DMS153 (cell line): ENCODE measurements at regions not wholly inside any gene's neighbourhood (a gene's known extent, or its start where the extent isn't known, plus 50 kb on each side); places are given as distances from the start of the nearest gene placed in this dataset.

Source experiments
- DNase-seq: peaks from one replicate; lab custom pipeline; 2025; lab: John Stamatoyannopoulos, UW

DNA sequence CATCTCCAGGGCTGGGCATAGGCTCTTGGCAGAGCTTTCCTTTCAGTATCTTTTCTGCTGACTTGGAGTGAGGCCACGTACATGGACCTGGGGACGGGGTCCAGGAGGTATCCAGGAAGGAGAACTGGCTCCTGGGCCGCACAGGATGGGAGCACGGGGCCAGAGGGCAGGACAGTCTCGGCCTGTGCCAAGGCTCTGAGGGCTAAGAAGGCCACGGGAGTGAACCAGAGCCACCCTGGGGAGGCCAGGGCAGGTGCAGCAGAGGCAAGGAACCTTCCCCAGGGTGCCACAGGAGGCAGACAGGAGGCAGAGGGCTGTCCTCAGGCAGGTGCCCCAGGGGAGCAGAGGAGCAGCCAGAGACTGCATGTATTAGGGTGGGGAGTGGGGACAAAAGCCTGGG, 50.3 kb downstream of the PLXNA1 start:
- DNase-seq, result no peak

DNA sequence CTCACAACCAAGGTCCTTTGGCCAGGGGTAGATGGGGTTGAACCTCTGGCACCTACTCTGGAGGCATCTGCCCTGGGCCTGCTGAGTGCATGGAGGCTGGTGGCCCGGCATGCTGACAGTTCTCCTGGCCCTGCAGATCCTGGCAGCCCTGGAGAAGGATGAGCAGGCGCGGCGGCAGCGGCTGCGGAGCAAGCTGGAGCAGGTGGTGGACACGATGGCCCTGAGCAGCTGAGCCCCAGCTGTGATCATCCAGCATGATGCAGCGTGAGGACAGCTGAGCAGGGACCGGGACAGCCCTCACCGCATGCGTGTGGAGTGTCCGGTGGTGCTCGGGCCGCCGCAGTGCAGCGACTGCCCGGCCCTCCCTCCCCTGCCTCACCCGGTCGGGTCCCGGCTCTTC, 50.9 kb downstream of the PLXNA1 start:
- no peak for DNase-seq

DNA sequence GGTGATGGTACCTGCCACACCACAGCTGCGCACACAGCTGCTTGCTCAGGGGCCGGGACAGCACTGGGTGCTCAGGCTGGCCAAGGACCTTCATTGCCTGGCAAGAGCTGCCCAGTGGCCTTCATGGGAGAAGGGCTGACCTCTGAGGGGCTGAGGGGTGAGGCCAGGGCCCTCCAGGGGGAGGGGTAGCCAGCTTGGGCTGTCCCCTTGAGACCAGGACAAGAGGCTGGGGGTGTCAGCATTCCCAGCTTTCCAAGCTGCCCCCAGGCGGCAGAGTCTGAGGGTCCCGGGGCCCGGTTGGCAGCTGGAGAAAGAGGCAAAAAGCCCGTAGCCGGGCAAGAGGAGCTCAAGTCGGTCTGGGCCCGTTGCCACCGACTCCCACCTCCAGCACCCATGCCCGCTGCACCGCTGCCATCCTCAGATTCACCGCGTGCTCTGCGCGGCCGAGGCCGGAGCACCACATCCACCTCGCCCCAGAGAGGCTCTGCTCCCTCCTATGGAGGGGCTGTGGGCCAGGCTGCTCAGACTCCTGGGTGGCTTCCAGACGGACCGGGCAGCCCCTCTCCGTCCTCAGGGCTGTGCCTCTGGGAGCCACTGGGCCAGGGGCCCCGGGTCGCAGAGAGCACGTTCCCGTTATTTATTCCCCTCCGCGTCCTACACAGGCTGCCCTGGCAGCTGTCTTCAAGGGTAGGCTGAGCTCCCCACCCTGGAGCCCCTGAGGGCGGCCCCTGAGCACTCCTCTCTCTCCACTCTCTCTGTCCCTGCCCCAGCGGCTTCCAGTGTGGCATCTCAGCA, 51.5 kb downstream of the PLXNA1 start:
- no peak for DNase-seq

DNA sequence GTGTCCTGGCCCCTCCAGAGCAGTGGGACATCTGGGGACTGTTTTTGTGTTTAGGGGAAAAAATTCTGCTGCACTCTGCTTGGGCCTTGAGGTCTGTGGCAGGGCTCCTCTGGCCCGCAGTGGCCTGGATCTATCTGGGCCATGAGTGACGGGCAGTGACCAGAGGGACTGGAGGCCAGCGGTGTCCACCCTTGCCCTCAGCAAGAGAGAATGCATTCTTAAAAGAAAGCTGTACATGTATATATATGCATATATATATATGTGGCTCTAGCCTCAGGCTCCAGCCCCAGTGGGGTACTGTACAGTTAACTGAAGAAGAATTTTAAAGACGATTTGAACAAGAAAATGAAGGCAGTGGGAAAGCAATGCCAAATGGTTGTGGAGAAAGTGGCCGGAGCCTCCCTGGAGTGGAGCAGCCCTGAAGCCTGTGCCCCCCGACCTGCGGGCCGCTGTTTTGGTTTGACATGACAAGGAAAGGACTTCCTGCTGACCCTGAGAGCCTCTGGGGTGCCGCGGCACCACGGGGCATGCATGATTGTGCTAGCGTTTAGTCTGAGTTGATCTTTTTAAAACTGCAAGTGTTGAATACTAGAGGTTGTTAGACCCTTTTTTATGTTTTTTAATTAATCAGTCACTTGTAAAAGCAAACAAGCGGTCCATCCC, 52.2 kb downstream of the PLXNA1 start:
- no peak for DNase-seq

DNA sequence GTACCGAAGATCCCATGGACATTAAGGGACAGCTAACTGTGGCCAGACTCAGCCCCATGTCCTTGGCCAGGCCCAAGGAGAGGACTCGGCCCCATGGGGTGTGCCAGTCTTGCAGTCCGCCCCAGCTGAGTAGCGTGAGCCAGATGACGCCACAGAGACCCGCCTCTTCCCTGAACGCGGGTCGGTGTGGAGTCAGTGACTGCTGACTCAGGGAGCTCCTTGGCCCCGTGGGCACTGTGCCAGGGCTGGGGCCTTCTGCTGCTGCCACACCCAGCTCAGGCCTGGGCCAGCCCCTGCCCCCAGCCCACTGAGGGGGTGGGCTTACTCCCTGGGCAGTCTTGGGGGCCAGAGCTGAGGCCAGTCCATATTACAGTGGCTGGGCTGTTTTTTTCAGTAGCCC, 52.8 kb downstream of the PLXNA1 start:
- peak; percentile 47 for DNase-seq

DNA sequence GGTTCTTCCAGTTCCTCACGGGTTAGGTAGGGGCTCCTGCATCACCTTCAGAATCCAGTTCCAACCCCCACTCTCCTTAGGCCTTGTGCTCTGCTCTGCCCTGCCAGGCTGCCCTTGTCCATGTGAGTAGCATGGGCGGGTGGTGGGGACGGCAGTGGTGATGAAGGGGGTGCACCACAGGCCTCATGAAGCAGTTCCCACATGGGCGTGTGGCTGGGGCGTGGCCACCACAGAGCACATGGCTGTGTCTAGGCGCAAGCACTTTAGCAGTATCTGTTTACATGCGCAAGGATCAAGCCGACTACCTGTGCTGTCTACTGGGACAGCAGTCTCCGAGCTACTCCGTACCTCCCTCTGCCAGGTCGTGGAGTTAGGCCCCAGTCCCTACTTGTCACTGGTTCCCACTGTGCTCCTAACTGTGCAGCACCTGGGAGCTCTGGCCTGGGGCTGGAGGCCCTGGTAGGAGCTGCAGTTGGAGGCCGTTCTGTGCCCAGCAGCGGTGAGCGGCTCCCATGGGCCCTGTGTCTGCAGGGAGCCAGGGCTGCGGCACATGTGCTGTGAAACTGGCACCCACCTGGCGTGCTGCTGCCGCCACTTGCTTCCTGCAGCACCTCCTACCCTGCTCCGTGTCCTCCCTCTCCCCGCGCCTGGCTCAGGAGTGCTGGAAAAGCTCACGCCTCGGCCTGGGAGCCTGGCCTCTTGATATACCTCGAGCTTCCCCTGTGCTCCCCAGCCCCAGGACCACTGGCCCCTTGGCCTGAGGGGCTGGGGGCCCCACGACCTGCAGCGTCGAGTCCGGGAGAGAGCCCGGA, 53.5 kb downstream of the PLXNA1 start:
- peak; percentile 54 for DNase-seq

DNA sequence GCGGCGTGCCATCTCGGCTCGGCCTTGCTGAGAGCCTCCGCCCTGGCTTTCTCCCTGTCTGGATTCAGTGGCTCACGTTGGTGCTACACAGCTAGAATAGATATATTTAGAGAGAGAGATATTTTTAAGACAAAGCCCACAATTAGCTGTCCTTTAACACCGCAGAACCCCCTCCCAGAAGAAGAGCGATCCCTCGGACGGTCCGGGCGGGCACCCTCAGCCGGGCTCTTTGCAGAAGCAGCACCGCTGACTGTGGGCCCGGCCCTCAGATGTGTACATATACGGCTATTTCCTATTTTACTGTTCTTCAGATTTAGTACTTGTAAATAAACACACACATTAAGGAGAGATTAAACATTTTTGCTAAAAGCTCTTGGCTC, 54.1 kb downstream of the PLXNA1 start:
- no peak for DNase-seq

DNA sequence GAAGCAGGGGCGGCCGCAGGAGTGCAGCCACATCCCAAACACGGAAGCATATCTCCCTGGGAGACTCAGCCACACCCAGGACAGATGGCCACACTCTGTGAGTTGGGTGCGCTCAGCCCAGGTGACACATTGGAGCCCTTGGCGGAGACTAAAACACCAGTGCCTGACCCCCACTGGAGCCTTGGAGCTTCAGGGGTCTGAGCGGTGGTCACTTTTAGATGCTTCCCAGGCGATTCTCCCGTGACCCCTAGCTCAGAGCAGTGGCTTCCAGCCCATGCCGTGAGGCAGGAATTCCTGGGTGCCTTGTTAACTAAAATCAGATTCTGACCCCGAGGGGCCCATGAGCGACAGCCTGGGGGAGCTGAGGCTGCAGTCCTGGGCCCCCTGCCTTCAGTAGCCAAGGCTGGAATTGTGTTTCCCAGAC, 54.5 kb downstream of the PLXNA1 start:
- no peak for DNase-seq

DNA sequence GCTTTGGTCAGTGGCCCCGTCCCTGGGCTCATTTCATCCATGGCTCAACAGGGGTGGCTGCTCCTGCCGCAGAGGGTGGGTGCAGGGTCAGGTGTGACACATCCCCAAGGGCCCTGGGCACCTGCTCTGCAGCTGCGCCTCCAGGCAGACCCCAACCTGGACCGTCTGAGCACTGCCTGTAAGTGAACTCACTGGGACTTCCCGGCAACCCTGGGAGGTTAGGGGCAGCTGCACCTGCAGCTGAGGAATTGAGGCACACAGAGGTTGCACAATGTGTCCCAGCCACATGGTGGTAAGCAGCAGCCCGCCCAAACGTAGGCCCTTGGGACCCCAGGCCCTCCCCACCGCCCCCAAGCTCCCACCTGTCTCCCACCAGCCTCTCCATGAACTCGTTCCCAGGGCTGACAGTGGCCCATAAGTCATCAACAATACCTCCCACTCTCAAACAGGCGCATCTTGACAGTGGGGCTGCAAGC, 55.1 kb downstream of the PLXNA1 start:
- no peak for DNase-seq

DNA sequence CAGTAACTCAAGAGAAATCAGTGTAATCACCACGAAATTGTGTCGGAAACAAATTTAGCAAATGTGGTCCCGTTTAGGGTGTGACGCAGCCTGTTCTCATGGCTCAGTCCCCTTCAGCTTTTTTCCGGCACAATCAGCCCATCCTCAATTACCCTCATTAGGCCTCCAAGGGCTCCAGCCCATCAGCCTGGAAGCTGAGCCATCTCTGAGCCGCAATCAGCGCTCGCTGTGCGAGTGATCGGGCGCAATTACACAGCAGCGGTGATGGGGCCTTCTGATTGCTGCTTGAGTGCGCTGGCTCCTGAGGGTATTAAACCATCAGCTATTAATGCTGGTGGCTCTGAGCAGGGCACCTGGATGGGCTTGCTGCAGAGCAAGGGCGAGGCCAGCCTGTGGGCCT, 55.6 kb downstream of the PLXNA1 start:
- DNase-seq, result no peak

DNA sequence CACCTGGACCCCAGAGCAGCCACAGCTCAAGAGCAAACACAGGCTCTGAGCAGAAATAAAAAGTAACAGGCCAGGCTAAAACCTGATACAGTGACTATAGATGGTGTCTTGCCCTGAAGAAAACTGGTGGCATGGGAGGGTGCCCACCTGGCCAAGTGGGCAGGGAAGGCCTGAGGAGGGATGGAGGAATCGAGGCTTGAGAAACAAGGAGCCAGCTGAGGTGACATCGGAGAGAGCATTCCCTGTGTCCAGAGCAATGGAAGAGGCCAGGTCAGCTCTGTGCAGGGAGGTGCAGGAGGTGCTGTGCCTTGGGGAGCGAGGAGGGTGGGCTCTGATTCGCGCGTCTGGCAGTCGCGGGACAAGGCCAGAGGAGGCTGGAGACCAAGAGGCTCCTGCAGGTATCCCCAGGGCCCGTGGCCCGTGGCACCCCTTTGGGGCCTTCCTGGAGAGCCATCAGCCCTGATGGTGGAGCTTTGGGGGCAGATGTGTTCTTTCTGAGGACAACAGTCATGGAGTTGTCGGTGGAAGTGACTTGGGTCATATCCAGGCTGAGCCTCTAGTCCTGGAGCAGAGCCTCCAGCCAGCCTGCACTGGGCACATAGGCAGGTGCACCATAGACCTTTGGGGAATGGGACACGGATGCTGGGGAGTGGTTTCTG, 56.1 kb downstream of the PLXNA1 start:
- DNase-seq, result no peak

DNA sequence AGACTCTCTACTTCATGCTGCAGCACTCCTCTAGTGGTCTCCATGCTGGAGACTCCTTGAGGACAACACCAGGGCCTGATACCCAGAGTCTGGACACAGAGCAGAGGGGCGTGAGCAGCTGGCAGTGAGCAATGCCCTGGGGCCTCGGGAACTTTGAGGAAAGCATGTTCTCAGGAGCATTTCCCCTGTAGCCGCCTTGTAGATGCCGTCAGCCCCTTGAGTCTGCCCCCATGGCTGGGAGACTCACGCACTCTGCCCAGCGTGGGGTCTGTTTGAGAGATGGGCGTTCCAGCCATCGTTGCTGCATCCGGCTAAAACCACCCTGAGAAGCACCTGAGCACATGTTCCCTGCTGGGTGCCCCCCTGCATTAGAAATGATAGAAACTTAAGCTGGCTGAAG, 56.8 kb downstream of the PLXNA1 start:
- DNase-seq, result no peak

DNA sequence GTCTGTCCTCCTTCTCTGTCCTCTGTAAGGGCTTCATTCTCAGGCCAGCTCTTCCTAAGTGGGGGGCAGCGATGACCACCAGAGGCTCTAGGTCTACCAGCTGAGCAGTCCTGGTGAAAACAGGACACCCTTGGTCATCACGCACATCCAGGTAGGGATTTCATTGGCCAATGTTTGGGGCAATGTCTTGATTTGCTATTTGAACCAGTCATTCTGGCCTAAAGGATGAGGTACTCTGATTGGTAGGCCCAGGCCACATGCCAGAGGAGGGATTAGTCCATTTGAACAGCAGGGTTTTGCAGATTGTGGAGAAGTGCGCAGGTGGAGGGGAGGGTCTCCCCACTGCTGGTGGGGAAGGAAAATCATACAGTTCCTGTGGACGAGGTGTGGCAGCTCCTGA, 57.3 kb downstream of the PLXNA1 start:
- no peak for DNase-seq

DNA sequence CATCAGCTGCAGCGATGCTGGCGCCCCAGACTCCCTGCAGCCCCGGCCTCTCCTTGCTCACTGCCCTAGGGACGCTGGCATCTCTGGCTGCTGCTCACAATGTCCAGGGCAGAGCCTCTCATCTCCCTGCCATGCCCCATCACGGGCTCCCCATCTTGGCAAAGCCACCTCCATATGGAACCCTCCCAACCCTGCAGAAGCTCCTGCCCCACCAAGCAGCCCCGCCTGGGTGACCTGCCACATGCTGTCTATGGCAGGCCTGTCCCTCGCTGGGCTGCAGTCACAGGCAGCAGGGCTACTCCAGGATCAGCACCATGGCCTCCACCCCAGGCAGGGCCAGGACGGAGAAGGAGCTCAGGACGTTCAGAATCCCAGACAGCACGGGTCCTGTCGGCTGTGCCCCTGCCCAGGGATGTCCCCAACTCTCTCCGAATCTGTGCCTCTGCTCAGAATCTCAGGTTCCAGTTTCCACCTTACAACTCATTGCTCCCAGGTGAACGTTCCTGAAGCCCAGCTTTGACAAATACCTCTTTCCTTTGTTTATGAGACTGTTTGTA, 58.4 kb downstream of the PLXNA1 start:
- no peak for DNase-seq

DNA sequence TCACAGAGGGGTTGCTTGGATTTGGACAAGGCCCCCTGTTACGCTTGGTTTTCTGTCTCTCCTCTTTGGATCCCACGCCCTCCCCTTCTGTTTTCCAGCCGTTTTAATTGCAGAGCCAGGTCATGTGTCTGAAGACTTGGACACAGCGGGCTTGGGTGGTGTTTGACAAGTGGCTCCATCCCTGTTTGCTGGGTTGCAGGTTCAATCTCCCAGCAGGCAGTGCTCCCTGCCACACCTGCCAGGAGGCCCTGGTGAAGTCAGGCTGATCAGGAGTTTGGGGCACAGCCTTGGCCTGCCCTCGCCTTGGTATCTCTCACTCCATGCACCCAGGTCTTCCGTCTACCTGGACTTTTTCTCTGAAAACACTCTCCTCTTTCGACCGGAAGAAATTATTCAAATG, 59.0 kb downstream of the PLXNA1 start:
- no peak for DNase-seq

DNA sequence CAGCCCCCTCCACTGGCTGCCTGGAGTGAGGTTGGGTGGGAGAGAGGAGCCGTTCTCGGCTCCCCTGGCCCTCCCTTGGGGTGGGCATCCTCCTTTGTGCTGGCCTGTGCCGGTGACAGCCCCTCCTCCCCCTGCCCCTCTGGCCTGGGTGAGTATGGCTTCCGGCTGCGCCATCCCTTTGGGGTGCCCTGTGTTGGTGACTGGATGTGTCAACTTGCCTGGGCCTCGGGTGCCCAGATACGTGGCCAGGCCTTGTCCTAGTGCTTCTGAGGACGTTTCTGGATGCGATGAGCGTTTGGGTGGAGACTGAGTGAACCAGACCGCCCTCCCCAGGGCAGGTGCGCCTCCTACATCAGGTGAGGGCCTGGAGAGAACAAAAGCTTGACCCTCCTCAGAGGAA, 59.7 kb downstream of the PLXNA1 start:
- DNase-seq, result no peak

DNA sequence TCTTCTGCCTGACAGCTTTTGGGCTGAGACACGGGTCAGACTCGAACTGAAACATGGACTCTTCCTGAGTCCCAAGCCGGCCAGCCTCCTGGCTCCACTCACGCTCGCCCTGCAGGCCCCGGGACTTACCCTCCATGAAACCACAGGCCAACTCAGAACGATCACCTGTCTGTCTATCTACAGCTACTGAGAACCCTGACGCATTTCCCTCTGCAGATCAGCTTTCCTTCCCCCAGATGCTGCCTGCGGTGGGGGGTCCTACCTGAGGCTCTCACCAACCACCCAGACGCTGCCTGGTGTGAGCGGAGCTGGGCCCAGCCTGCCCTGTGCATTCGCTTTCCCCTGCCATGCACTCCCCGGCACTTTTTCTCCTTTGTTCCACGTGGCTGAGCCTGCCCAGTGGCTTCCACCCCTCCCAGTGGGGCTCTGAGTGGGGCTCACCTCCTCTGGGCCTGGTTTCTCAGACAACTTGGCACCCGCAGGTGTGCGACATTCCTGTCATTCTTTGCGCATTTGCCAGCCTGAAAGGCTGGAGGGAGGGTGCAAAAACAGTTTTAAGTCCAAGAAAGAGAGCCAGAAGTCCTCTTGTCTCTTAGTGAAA, 60.2 kb downstream of the PLXNA1 start:
- no peak for DNase-seq

DNA sequence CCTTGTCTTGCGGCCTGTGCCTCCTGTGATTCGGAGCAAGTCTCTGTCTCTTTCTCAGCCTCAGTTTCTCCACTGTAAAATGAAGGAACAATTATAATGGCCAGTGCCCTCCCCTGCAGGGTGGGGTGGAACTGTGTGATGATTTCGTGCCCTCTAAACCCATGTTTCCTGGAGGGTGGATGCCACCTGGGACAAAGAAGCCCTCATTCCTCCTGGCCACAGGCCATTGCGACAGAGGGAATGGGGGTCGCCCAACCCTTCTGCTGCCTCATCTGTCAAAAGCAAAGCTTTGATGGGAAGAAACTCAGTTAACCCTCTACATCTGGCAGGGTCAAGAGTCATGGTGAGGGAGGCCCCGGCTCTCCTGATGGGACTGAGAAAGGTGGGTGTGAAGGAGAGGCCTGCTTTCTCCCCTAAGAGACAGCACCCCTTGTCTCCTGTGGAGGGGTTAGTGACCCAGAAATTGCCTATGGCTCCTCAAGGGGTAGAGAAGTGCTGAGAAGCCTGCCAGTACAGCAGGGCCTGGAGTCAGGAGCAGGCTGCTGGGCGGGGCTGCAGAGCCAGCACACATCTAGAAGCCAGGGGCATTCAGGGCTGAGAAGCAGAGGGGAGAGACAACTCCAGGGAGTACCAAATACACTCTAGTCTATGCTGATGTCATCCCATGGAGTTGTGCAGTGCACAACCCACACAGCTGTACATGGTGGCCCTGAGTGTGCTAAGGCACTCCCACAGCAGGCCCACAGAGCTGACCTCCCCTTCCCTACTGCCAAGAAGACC, 61.0 kb downstream of the PLXNA1 start:
- no peak for DNase-seq

DNA sequence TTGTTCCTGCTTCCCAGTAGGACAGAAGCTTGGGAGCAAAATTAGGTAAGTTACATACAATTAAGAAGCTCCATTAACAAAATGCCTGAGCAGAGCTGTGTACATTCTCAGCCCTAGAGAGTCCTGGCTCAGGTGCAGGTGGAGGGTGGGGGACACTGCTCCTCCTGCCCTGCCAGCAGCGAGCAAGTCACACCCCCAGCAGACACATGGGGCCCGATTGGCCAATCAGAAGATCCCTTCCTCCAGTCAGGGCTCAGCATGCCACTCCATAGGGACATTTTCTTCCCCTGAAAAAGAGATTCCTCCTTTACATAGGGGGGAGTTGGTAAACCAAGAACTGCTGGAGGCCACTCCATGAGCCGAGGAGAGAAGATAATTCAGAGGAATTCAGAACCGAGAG, 62.1 kb downstream of the PLXNA1 start:
- no peak for DNase-seq

DNA sequence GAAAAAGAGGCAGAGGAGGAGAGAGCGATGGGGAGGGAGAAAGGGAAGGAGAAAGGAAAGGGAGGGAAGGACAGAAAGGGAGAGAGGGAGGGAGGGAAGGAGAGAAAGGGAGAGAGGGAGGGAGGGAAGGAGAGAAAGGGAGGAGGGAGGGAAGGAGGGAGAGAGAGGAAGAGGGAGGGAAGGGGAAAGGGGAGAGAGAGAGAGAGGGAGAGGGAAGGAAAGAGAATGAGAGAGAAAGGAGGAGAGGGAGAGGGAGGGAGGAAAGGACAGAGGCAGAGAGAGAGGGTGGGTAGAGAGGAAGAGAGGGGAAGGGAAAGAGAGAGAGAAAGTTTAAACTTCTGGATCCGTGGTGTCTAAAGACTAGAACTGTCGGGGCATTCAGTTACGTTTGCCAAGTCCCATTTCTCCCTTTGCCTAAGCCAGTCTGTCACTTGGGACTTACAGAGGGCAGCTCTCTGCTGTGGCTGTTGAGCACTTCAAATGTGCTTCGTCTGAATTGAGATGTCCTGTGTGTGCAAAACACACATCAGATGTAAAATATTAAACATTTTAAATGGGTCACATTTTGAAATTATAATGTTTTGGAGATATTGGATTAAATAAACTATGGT, 62.6 kb downstream of the PLXNA1 start:
- DNase-seq, result no peak
